ENCODE measurements at regions not wholly inside any gene's neighbourhood (a gene's known extent, or its start where the extent isn't known, plus 50 kb on each side); places are given as distances from the start of the nearest gene placed in this dataset.

GRCh38 chr6:50986319-50986718 lies 167.6 kb downstream of the TFAP2B start:
- no peak for TF ChIP-seq CTCF (optimal IDR thresholded peaks at IDR 0.05 in 1 of 3, IDR thresholded peaks at IDR 0.05 in 1 of 3, conservative IDR thresholded peaks at IDR 0.05 in 1 of 3; ENCODE audit: extremely low read depth in 1 of 3, insufficient read depth in 2 of 3, low read length in 3 of 3)
- no peak for TF ChIP-seq EZH2 (IDR thresholded peaks at IDR 0.05; ENCODE audit: low read length)

Data from keratinocyte (primary cell).